Uterus (tissue), 2 donors: ENCODE measurements at regions not wholly inside any gene's neighbourhood (a gene's known extent, or its start where the extent isn't known, plus 50 kb on each side); places are given as distances from the start of the nearest gene placed in this dataset.

Experiments
- POLR2A ChIP-seq, 2 donors: fragments of 450-650 bp; IDR thresholded peaks; one replicate each; pipeline ENCODE4 v1.6.1; 2016; ENCODE audit warnings: antibody characterized with exemption in 2 of 2, mild to moderate bottlenecking in 1 of 2, moderate library complexity in 1 of 2
- TF ChIP-seq, protein P1 (sequence below), 4 experiments: fragments of 200-600 bp in 2 of 4; fragments of 450-650 bp in 2 of 4; sonication (generic) in 2 of 4; IDR thresholded peaks; one replicate each; pipeline ENCODE4 v1.5.1; 2016 to 2019; ENCODE audit warnings: antibody characterized with exemption in 4 of 4, mild to moderate bottlenecking in 2 of 4, moderate library complexity in 1 of 4

DNA sequence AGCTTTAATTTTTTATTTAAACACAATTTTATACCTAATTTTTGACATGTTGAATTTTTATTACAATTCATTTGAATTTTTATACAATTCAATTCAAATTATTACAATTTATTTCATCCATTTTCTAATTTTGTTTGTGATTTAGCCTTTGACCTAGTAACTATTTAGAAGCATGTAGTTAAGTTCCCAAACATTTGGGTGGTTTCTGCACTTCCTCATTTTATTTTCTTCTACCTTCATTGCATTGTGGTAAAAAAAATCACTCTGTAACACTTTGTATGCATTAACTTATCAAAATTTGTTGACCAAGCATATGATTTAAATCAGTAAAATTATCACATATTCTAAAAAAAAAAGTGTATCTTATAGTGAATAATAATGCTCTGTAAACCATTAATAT lies 928.9 kb downstream of the ARAP2 start:
- TF ChIP-seq, protein P1, sequence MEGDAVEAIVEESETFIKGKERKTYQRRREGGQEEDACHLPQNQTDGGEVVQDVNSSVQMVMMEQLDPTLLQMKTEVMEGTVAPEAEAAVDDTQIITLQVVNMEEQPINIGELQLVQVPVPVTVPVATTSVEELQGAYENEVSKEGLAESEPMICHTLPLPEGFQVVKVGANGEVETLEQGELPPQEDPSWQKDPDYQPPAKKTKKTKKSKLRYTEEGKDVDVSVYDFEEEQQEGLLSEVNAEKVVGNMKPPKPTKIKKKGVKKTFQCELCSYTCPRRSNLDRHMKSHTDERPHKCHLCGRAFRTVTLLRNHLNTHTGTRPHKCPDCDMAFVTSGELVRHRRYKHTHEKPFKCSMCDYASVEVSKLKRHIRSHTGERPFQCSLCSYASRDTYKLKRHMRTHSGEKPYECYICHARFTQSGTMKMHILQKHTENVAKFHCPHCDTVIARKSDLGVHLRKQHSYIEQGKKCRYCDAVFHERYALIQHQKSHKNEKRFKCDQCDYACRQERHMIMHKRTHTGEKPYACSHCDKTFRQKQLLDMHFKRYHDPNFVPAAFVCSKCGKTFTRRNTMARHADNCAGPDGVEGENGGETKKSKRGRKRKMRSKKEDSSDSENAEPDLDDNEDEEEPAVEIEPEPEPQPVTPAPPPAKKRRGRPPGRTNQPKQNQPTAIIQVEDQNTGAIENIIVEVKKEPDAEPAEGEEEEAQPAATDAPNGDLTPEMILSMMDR (IDR thresholded peaks at IDR 0.05) = no peak
- no peak for TF ChIP-seq POLR2A (IDR thresholded peaks at IDR 0.05)
